Lung (tissue), 11 donors: ENCODE measurements at regions not wholly inside any gene's neighbourhood (a gene's known extent, or its start where the extent isn't known, plus 50 kb on each side); places are given as distances from the start of the nearest gene placed in this dataset.

Source experiments
- ATAC-seq: fragments of 200-7000 bp; cut with Tn5 transposase; one replicate; pipeline ENCODE4 v1.9.1; 2020; ENCODE audit warnings: moderate number of reproducible peaks; ENCODE audit not compliant: insufficient read depth, low FRiP score
- DNase-seq, 3 donors: peaks; one replicate each; pipeline ENCODE4 v3.0.0-alpha.2; 2013 to 2017
- H3K27ac ChIP-seq, 2 donors: one replicate each; pipeline ENCODE4 v1.5.1; 2013; ENCODE audit warnings: mild to moderate bottlenecking in 2 of 2, moderate library complexity in 2 of 2, control low read depth in 1 of 2, inconsistent platforms in 1 of 2, low read depth in 1 of 2, low read length in 1 of 2
- H3K27me3 ChIP-seq, 3 donors: one replicate each; pipeline ENCODE4 v1.5.1; 2013; ENCODE audit warnings: low read length in 2 of 3; ENCODE audit not compliant: control insufficient read depth in 3 of 3, insufficient read depth in 3 of 3
- H3K36me3 ChIP-seq, 4 donors: one replicate each; pipeline ENCODE4 v1.5.1; 2013; ENCODE audit warnings: low read length in 4 of 4, mild to moderate bottlenecking in 1 of 4, moderate library complexity in 1 of 4; ENCODE audit not compliant: control insufficient read depth in 4 of 4, insufficient read depth in 4 of 4
- H3K4me1 ChIP-seq, 5 donors: one replicate each; pipeline ENCODE4 v1.5.1; 2013; ENCODE audit warnings: low read length in 5 of 5, mild to moderate bottlenecking in 2 of 5, moderate library complexity in 1 of 5; ENCODE audit not compliant: control insufficient read depth in 5 of 5, insufficient read depth in 5 of 5
- H3K4me3 ChIP-seq: one replicate; pipeline ENCODE4 v1.5.1; 2013; ENCODE audit warnings: mild to moderate bottlenecking, control low read depth, moderate library complexity
- H3K9ac ChIP-seq, 2 donors: one replicate each; pipeline ENCODE4 v1.5.1; 2013; ENCODE audit warnings: low read length in 2 of 2, control low read depth in 1 of 2; ENCODE audit not compliant: insufficient read depth in 1 of 2
- H3K9me3 ChIP-seq, 4 donors: one replicate each; pipeline ENCODE4 v1.5.1; 2013; ENCODE audit warnings: low read length in 3 of 4, mild to moderate bottlenecking in 1 of 4, moderate library complexity in 1 of 4; ENCODE audit not compliant: control insufficient read depth in 4 of 4, insufficient read depth in 3 of 4
- WGBS, 2 donors: extraction: QIAGEN DNeasy Blood & Tissue Kit; methylation state at CpG; one replicate each; pipeline ENCODE4 v1.1.7; 2013; 5-methylcytosine and 5-hydroxymethylcytosine counted together
- TF ChIP-seq, protein P1 (sequence below): IDR thresholded peaks from 2 replicates; pipeline ENCODE4 v1.5.1; 2012; ENCODE audit warnings: mild to moderate bottlenecking; ENCODE audit errors: control extremely low read depth, extremely low read depth
- donor health status: control.
- donor health status: control.
- donor health status: Bipolar disorder and iron deficiency.
- donor health status: healthy.
- donor health status: DM: yes; HTN: yes; CAD: no.

DNA sequence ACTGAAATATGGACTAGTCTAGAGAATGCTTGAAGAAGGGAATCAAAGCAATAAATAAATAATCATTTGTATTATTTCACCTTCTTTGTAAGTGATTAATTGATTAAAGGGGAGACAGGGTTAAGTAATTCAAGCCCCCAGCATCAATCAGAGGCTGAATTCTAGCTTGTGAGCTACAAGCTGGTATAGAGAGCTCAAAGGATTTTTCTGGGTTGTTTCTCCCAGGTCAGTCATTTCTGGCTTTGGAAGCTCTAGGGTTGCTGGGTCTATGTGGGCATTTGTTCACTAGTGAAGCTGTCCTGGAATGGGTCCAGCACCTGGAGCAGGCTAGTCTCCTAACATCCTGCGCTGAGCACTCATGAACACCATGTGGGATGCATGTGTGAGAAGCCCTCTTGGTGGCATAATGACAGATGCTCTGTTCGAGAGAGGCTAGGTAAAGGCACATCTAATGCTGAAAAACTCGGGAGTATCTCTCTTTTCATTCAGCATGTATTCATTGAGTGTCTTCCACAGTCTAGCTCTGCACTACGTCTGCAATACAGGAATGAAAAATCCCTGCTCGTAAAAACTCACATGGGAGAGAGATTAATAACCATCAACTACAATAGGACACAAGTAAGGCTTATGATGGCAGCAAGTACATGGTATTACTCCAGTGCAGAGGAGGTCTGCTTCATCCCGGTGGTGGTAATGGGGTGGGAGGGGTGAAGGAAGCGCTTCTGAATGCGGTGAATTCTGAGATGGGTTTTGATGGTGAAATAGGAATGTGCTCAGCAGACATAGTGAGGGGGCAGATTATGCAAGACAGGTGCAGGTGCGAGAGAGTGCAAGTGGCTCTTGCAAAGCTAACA, 68.0 kb upstream of the NRP1 start:
- H3K9ac ChIP-seq, result no peak overlapping the region
- H3K9me3 ChIP-seq, result peaks cover 0 to 2% (median 0%) of the 10 kb centered on the region in 4 donors
- H3K27me3 ChIP-seq, result no peaks in the 10 kb centered on the region
- DNase-seq (no peak), ATAC-seq (no peak)
- no peak overlapping the region for H3K27ac ChIP-seq
- 81 to 82% methylated on average over 9 of the region's 9 CpGs for WGBS, 2 donors
- H3K36me3 ChIP-seq, result no peaks in the 10 kb centered on the region
- TF ChIP-seq, protein P1, sequence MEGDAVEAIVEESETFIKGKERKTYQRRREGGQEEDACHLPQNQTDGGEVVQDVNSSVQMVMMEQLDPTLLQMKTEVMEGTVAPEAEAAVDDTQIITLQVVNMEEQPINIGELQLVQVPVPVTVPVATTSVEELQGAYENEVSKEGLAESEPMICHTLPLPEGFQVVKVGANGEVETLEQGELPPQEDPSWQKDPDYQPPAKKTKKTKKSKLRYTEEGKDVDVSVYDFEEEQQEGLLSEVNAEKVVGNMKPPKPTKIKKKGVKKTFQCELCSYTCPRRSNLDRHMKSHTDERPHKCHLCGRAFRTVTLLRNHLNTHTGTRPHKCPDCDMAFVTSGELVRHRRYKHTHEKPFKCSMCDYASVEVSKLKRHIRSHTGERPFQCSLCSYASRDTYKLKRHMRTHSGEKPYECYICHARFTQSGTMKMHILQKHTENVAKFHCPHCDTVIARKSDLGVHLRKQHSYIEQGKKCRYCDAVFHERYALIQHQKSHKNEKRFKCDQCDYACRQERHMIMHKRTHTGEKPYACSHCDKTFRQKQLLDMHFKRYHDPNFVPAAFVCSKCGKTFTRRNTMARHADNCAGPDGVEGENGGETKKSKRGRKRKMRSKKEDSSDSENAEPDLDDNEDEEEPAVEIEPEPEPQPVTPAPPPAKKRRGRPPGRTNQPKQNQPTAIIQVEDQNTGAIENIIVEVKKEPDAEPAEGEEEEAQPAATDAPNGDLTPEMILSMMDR, result no peak
- no peaks in the 10 kb centered on the region for H3K4me1 ChIP-seq
- H3K4me3 ChIP-seq, result no peak overlapping the region

DNA sequence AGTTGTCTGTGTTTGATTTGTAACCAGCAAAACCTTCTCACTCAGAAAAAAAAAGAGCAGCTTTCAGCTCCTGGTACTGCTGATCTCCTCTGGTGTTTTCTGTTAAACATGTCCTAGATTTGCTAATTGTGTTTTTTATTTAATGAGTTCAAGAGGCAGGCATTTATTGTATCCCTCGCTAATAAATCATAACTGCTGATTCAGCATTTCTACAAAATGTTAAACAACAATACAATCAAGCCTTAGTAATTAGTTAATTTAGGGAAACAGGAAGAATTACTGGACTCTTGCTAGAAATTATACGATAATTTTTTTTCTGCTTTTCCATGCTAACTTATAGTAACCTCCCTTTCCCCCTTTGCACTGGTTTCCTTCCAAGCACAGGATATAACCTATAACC, 66.8 kb upstream of the NRP1 start:
- H3K4me3 ChIP-seq, result no peak overlapping the region
- H3K27ac ChIP-seq, result no peak overlapping the region
- DNase-seq (no peak), ATAC-seq (no peak)
- H3K27me3 ChIP-seq, result no peaks in the 10 kb centered on the region
- 93% methylated on average over 2 of the region's 2 CpGs for WGBS, 2 donors
- TF ChIP-seq, protein P1, result no peak
- H3K4me1 ChIP-seq, result no peaks in the 10 kb centered on the region
- no peak overlapping the region for H3K9ac ChIP-seq
- H3K9me3 ChIP-seq, result peaks cover 0 to 8% (median 1%) of the 10 kb centered on the region in 4 donors
- H3K36me3 ChIP-seq, result no peaks in the 10 kb centered on the region

DNA sequence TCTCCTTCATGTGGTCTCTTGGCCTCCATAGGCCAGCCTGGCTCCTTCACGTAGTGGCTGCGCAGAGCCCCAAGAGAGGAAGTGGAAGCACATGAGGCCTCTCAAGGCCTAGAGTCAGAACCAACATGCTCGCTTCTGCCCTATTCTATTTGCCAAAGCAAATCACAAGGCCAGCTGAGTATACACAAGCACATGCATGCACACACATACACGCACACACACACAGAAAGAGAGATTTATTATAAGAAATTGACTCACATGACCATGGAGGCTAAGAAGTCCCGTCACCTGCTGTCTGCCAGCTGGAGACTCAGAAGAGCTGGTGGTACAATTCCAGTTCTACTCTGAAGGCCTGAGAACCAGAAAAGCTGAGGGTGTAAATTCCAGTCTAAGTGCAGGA, 64.3 kb upstream of the NRP1 start:
- Histone ChIP-seq H3K27ac (no peak overlapping the region), H3K9ac (no peak overlapping the region), H3K4me1 (no peaks in the 10 kb centered on the region), H3K27me3 (no peaks in the 10 kb centered on the region), H3K9me3 (peaks cover 0 to 8% (median 2%) of the 10 kb centered on the region in 4 donors), H3K4me3 (no peak overlapping the region), H3K36me3 (no peaks in the 10 kb centered on the region)
- TF ChIP-seq, protein P1, result no peak
- DNase-seq (no peak), ATAC-seq (no peak)
- 90 to 92% methylated on average over 5 of the region's 5 CpGs for WGBS, 2 donors
